SJSA1 (cell line): ENCODE measurements at regions not wholly inside any gene's neighbourhood (a gene's known extent, or its start where the extent isn't known, plus 50 kb on each side); places are given as distances from the start of the nearest gene placed in this dataset.

Experiments
- DNase-seq, 2 experiments: peaks; one replicate each; pipeline ENCODE4 v3.0.0-alpha.2; 2015 to 2020; ENCODE audit warnings: low spot score in 2 of 2, low read depth in 1 of 2
- H3K27ac ChIP-seq: fragments of 250-450 bp; sonication (Bioruptor Pico); 2 replicates; pipeline ENCODE4 v1.5.1; 2020; ENCODE audit warnings: mild to moderate bottlenecking, moderate library complexity
- H3K27me3 ChIP-seq: fragments of 250-450 bp; sonication (Bioruptor Pico); replicated peaks from 2 replicates; pipeline ENCODE4 v1.5.1; 2020; ENCODE audit warnings: mild to moderate bottlenecking, moderate library complexity
- H3K36me3 ChIP-seq: fragments of 250-450 bp; sonication (Bioruptor Pico); 2 replicates; pipeline ENCODE4 v1.5.1; 2020; ENCODE audit warnings: mild to moderate bottlenecking
- H3K4me1 ChIP-seq: fragments of 250-450 bp; sonication (Bioruptor Pico); replicated peaks from 2 replicates; pipeline ENCODE4 v1.6.1; 2021; ENCODE audit warnings: mild to moderate bottlenecking
- H3K4me3 ChIP-seq: fragments of 250-450 bp; sonication (Bioruptor Pico); 2 replicates; pipeline ENCODE4 v1.5.1; 2020; ENCODE audit warnings: mild to moderate bottlenecking
- H3K9me3 ChIP-seq: fragments of 250-450 bp; sonication (Bioruptor Pico); replicated peaks from 2 replicates; pipeline ENCODE4 v1.5.1; 2020; ENCODE audit warnings: mild to moderate bottlenecking

- H3K9me3 ChIP-seq = no peaks in the 10 kb centered on the region
- no peak for DNase-seq
Observed at GRCh38 chr3:120838441-120839091, 69.4 kb upstream of the STXBP5L start.

GRCh38 chr3:120839120-120839519 lies 68.9 kb upstream of the STXBP5L start:
- Histone ChIP-seq H3K36me3 (no peaks in the 10 kb centered on the region), H3K4me3 (no peak overlapping the region), H3K27me3 (no peaks in the 10 kb centered on the region), H3K27ac (no peak overlapping the region), H3K9me3 (no peaks in the 10 kb centered on the region), H3K4me1 (no peaks in the 10 kb centered on the region)
- DNase-seq = no peak

More at GRCh38 chr3:120838441-120839091, 69.4 kb upstream of the STXBP5L start:
- Histone ChIP-seq H3K27me3 (no peaks in the 10 kb centered on the region), H3K36me3 (no peaks in the 10 kb centered on the region), H3K27ac (no peak overlapping the region), H3K4me1 (no peaks in the 10 kb centered on the region), H3K4me3 (no peak overlapping the region)

DNA sequence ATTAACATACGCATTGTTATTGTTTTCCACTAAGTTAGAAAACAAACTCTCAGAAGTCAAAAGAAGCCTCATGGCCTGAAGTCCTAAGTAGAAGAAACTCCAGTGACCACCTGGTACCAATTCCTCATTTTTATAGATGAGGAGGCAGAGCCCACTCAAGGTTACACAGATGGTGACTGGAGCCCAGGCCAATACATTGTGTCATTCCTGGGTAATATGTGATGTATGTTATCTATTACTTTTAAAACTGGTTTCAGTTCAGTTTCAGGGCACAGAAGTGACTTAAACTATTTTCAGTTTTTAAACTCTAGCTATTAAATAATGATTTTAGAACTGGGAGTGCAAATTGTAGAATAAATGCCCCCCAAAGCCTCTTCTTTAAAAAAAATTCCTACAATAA lies 66.7 kb upstream of the STXBP5L start:
- DNase-seq = no peak
- Histone ChIP-seq H3K9me3 (no peaks in the 10 kb centered on the region), H3K4me3 (no peak overlapping the region), H3K36me3 (no peaks in the 10 kb centered on the region), H3K27me3 (0 out of 2 replicates have a peak, but pooled peaks cover 2% of the 10 kb centered on the region), H3K4me1 (no peaks in the 10 kb centered on the region), H3K27ac (no peak overlapping the region)

DNA sequence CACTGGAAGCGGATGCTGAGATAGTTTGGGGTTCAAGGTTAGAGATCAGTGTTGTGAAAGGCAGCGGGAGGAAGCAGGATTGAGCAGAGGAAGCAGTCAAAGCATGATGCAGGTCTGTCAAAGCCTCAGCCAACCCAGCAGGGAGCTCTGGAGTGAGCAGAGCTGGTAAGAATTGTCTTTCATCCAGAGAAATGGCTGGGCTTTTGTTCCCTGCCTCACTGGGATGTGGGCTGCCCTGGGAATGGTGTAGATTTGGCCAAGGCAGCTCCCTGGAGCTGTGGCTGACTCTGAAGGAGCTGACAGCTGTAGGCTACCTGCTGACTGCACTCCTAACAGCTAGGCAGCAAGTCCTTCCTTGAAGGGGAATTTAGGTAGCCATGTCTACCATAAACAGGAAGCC lies 61.9 kb upstream of the STXBP5L start:
- Histone ChIP-seq H3K27ac (no peak overlapping the region), H3K27me3 (peaks cover 2% of the 10 kb centered on the region; the same call in 1 of the 2 replicates), H3K4me1 (no peaks in the 10 kb centered on the region), H3K9me3 (no peaks in the 10 kb centered on the region), H3K4me3 (no peak overlapping the region), H3K36me3 (no peaks in the 10 kb centered on the region)
- no peak for DNase-seq

- H3K36me3 ChIP-seq = no peaks in the 10 kb centered on the region
- no peak for DNase-seq
- H3K4me3 ChIP-seq = no peak overlapping the region
- H3K27ac ChIP-seq = no peak overlapping the region
- H3K27me3 ChIP-seq = peaks cover 2% of the 10 kb centered on the region; the same call in 1 of the 2 replicates
- no peaks in the 10 kb centered on the region for H3K4me1 ChIP-seq
- no peaks in the 10 kb centered on the region for H3K9me3 ChIP-seq
Observed at GRCh38 chr3:120848503-120848902, 59.5 kb upstream of the STXBP5L start.

DNA sequence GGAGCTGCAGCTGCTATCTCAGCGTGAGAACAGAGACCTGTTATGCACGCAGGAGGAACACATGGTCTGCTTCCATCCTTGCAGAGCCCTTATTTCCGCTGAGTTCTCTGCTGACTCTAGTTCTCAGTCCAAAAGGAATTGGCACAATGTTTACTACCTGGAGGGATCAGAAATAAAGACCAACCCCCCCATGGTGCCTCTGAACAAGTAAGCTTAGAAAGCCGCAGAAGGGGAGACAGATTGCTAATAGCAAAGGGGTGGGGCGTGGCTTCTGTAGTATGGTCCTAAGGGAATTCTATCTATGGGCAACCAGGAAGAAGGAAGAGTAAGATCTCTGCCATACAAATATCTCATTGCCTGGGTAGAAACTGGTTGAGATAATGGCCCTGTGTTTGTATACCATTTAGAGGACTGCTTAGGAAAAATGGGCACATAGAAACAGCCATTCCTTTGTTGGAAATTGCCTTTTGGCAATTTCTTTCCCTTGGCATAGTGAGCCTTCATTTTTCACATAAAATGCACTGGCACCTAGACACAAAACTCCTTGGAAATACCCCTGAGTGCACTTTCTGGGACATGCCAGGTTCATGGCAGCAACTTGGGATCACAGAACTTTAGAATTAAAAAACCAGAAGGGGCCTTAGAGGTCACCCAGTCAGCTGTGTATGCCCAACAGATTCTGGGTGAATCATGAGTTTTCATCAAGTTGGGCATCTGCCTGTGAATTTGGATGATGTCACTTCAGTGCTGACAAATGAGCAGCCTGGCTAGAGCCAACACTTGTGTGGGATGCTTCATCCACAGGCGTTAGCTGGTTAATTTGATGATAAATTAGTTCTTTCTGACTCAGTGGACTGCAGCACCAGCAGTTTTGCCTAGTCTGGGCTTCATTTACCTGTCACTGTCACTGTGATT lies 57.4 kb upstream of the STXBP5L start:
- Histone ChIP-seq H3K4me1 (peaks cover 10% of the 10 kb centered on the region), H3K36me3 (no peaks in the 10 kb centered on the region), H3K4me3 (no peak overlapping the region), H3K27me3 (no peaks in the 10 kb centered on the region; the same call in 1 of the 2 replicates), H3K9me3 (no peaks in the 10 kb centered on the region), H3K27ac (no peak overlapping the region)
- DNase-seq = no peak

- no peak overlapping the region for H3K4me3 ChIP-seq
- H3K9me3 ChIP-seq = no peaks in the 10 kb centered on the region
- no peaks in the 10 kb centered on the region; the same call in 1 of the 2 replicates for H3K27me3 ChIP-seq
- peaks cover 23% of the 10 kb centered on the region for H3K4me1 ChIP-seq
- no peak overlapping the region for H3K27ac ChIP-seq
- DNase-seq = no peak
- no peaks in the 10 kb centered on the region for H3K36me3 ChIP-seq
Observed at GRCh38 chr3:120852412-120852811, 55.6 kb upstream of the STXBP5L start.

GRCh38 chr3:120853416-120853815 lies 54.6 kb upstream of the STXBP5L start:
- no peak overlapping the region for H3K4me3 ChIP-seq
- H3K36me3 ChIP-seq = no peaks in the 10 kb centered on the region

DNA sequence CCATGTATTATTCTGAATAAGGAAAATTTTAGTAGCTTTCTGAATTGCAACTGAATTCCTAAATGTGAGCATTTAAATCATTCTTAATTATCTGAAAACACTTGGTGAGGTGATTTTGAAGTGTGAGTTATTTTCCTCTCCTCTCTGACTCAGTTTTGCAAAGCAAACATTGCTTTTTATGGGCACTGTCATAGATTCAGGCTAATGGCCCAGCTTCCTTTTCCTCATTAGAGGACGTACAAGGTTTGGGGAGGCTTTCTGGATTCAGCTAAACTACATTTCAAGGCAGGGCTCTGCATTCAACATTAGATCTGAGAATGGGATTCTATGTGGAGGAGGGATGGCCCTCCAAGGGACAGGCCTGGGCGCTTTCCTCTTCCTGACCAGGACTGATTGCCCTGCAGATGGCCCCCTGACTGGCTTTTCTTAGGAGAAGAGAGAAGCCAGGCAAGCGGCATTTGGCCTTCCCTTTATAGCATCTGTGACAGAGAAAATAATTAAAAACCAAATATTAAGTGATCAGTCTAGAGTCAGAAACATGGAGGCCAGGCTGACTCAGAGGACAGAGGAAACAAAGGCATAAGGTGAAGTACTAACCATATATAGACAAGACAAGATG lies 53.0 kb upstream of the STXBP5L start:
- Histone ChIP-seq H3K27me3 (no peaks in the 10 kb centered on the region), H3K27ac (no peak overlapping the region), H3K9me3 (no peaks in the 10 kb centered on the region), H3K36me3 (no peaks in the 10 kb centered on the region), H3K4me1 (peaks cover 40% of the 10 kb centered on the region), H3K4me3 (no peak overlapping the region)
- peak in 1 of 2 experiments; percentile 9 for DNase-seq

More at GRCh38 chr3:120853416-120853815, 54.6 kb upstream of the STXBP5L start:
- H3K27me3 ChIP-seq = no peaks in the 10 kb centered on the region; the same call in 1 of the 2 replicates
- H3K4me1 ChIP-seq = peaks cover 33% of the 10 kb centered on the region
- no peak overlapping the region for H3K27ac ChIP-seq
- no peaks in the 10 kb centered on the region for H3K9me3 ChIP-seq
- no peak for DNase-seq

DNA sequence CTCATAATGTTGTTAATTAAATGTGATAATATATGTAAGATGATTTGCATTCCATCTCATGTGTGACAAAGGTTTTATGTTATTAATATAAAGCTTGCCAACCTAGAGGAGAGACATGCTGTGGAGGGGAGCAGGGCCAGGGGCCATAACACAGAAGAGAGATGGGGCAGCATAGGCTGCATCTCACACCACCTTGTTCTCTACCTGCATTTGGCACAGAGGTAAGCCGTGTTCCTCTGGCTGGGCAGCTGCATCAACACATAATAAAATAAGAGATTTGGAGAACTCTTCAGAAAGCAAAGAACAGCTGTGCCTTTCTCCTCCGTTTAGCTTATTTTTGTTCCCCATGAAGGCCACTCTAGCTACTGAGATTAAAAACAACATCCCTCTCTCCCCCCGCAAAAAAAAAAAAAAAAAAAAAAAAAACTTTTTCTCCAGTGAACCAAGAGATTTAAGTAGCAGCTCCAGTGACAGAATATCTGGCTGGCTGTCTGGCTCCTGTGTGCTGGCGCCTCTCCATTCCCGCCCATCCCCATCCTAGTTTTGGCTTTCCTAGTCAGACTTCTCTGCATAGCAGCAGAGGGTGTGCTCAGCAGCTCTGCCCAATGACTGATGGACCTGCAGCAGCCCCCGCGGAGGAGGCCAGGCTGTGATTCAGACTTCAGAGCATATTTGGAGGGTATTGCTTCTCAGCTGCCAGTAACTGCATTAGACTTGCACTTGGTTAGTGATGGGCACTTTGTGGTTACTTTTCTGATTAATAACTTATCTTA lies 52.2 kb upstream of the STXBP5L start:
- no peak overlapping the region for H3K4me3 ChIP-seq
- H3K9me3 ChIP-seq = no peaks in the 10 kb centered on the region
- no peaks in the 10 kb centered on the region for H3K27me3 ChIP-seq
- no peaks in the 10 kb centered on the region for H3K36me3 ChIP-seq
- H3K4me1 ChIP-seq = peaks cover 40% of the 10 kb centered on the region
- H3K27ac ChIP-seq = no peak overlapping the region
- peak; percentile 41 to 74 for DNase-seq
